DOHH2 (cell line): ENCODE measurements at regions not wholly inside any gene's neighbourhood (a gene's known extent, or its start where the extent isn't known, plus 50 kb on each side); places are given as distances from the start of the nearest gene placed in this dataset.

ENCODE experiments used
- H3F3A ChIP-seq: fragments of 200-600 bp; sonication (generic), shearing (Covaris generic); 2 replicates; pipeline ENCODE4 v1.6.0; 2016; ENCODE audit warnings: antibody characterized with exemption, mild to moderate bottlenecking; ENCODE audit not compliant: control insufficient read depth, insufficient read depth
- H3K27ac ChIP-seq: fragments of 200-600 bp; sonication (generic); 2 replicates; pipeline ENCODE4 v1.5.1; 2014; ENCODE audit warnings: low read depth, mild to moderate bottlenecking, low read length, moderate library complexity
- H3K27me3 ChIP-seq: fragments of 200-600 bp; sonication (generic); 2 replicates; pipeline ENCODE4 v1.6.1; 2014; ENCODE audit warnings: mild to moderate bottlenecking, low read length, mixed read lengths; ENCODE audit not compliant: control insufficient read depth
- H3K36me3 ChIP-seq: fragments of 200-600 bp; sonication (generic); 2 replicates; pipeline ENCODE4 v1.6.1; 2014; ENCODE audit warnings: mild to moderate bottlenecking, low read length, moderate library complexity, mixed read lengths; ENCODE audit not compliant: control insufficient read depth
- H3K4me1 ChIP-seq: fragments of 200-600 bp; sonication (generic); 2 replicates; pipeline ENCODE4 v1.6.1; 2014; ENCODE audit warnings: mild to moderate bottlenecking, low read length, mixed read lengths; ENCODE audit not compliant: control insufficient read depth
- H3K4me2 ChIP-seq: fragments of 200-600 bp; sonication (generic); 2 replicates; pipeline ENCODE4 v1.6.0; 2014; ENCODE audit warnings: mild to moderate bottlenecking, low read length, moderate library complexity
- H3K4me3 ChIP-seq: fragments of 200-600 bp; sonication (generic); 2 replicates; pipeline ENCODE4 v1.5.1; 2014; ENCODE audit warnings: mild to moderate bottlenecking, low read length, mixed read lengths
- H3K79me2 ChIP-seq: fragments of 200-600 bp; sonication (generic); 2 replicates; pipeline ENCODE4 v1.6.1; 2014; ENCODE audit warnings: mild to moderate bottlenecking, low read length, mixed read lengths; ENCODE audit not compliant: control insufficient read depth
- H3K9me2 ChIP-seq: fragments of 200-600 bp; sonication (generic); replicated peaks from 2 replicates; pipeline ENCODE4 v1.6.1; 2014; ENCODE audit warnings: mild to moderate bottlenecking, low read length, mixed read lengths; ENCODE audit not compliant: control insufficient read depth
- H3K9me3 ChIP-seq: fragments of 200-600 bp; sonication (generic); 2 replicates; pipeline ENCODE4 v1.6.1; 2014; ENCODE audit warnings: antibody characterized with exemption, low read length, mixed read lengths; ENCODE audit not compliant: control insufficient read depth, insufficient read depth
- H4K20me1 ChIP-seq: fragments of 200-600 bp; sonication (generic); 2 replicates; pipeline ENCODE4 v1.6.0; 2014; ENCODE audit warnings: low read depth, mild to moderate bottlenecking, antibody characterized with exemption, low read length, moderate library complexity; ENCODE audit not compliant: control insufficient read depth, insufficient read depth
- CTCF ChIP-seq: fragments of 200-600 bp; sonication (generic); IDR thresholded peaks from one replicate; pipeline ENCODE4 v1.5.1; 2014; ENCODE audit warnings: antibody characterized with exemption, mild to moderate bottlenecking, low read depth, low read length; ENCODE audit not compliant: poor library complexity, severe bottlenecking
- EZH2phosphoT487 ChIP-seq: fragments of 200-600 bp; sonication (generic); IDR thresholded peaks from 2 replicates; pipeline ENCODE4 v1.6.1; 2017; ENCODE audit warnings: borderline replicate concordance, mild to moderate bottlenecking, antibody characterized with exemption, low read length, moderate library complexity, mixed read lengths

GRCh38 chr5:167819406-167819805, 472.0 kb upstream of the WWC1 start:
- H3K36me3 ChIP-seq = no peaks in the 10 kb centered on the region
- H4K20me1 ChIP-seq = no peaks in the 10 kb centered on the region
- no peak overlapping the region for H3K4me2 ChIP-seq
- no peak for TF ChIP-seq EZH2phosphoT487
- TF ChIP-seq CTCF = no peak
- no peaks in the 10 kb centered on the region for H3K9me3 ChIP-seq
- H3K4me3 ChIP-seq = no peak overlapping the region
- H3K4me1 ChIP-seq = no peaks in the 10 kb centered on the region
- no peak overlapping the region for H3K27ac ChIP-seq
- no peaks in the 10 kb centered on the region for H3K79me2 ChIP-seq
- H3K9me2 ChIP-seq = no peaks in the 10 kb centered on the region
- no peaks in the 10 kb centered on the region for H3K27me3 ChIP-seq
- no peaks in the 10 kb centered on the region for H3F3A ChIP-seq

GRCh38 chr5:167820101-167820990, 471.1 kb upstream of the WWC1 start:
- H3K27me3 ChIP-seq = no peaks in the 10 kb centered on the region

GRCh38 chr5:167821151-167821550, 470.3 kb upstream of the WWC1 start:
- no peak overlapping the region for H3K4me3 ChIP-seq
- H3K4me1 ChIP-seq = no peaks in the 10 kb centered on the region
- no peaks in the 10 kb centered on the region for H4K20me1 ChIP-seq
- TF ChIP-seq EZH2phosphoT487 (no peak), CTCF (no peak)
- H3K4me2 ChIP-seq = no peak overlapping the region
- no peaks in the 10 kb centered on the region for H3K9me2 ChIP-seq
- H3K27me3 ChIP-seq = no peaks in the 10 kb centered on the region
- H3K36me3 ChIP-seq = no peaks in the 10 kb centered on the region
- H3K79me2 ChIP-seq = no peaks in the 10 kb centered on the region
- no peak overlapping the region for H3K27ac ChIP-seq
- H3K9me3 ChIP-seq = no peaks in the 10 kb centered on the region
- H3F3A ChIP-seq = no peaks in the 10 kb centered on the region

More at GRCh38 chr5:167820101-167820990, 471.1 kb upstream of the WWC1 start:
- Histone ChIP-seq H3K36me3 (no peaks in the 10 kb centered on the region), H3K79me2 (no peaks in the 10 kb centered on the region), H3K4me1 (no peaks in the 10 kb centered on the region), H3F3A (no peaks in the 10 kb centered on the region), H3K4me2 (no peak overlapping the region), H4K20me1 (no peaks in the 10 kb centered on the region), H3K4me3 (no peak overlapping the region), H3K9me2 (no peaks in the 10 kb centered on the region), H3K27ac (no peak overlapping the region), H3K9me3 (no peaks in the 10 kb centered on the region)
- TF ChIP-seq CTCF (no peak), EZH2phosphoT487 (no peak)
